Karpas-422 (cell line): ENCODE measurements at regions not wholly inside any gene's neighbourhood (a gene's known extent, or its start where the extent isn't known, plus 50 kb on each side); places are given as distances from the start of the nearest gene placed in this dataset.

ENCODE experiments used
- DNase-seq: peaks from one replicate; pipeline ENCODE4 v3.0.0-alpha.2; 2015
- H2AFZ ChIP-seq: fragments of 200-600 bp; sonication (generic); 2 replicates; pipeline ENCODE4 v1.6.1; 2014; ENCODE audit warnings: antibody characterized with exemption, low read length, mixed read lengths
- H3K27ac ChIP-seq: fragments of 200-600 bp; sonication (generic); 2 replicates; pipeline ENCODE4 v1.5.1; 2014; ENCODE audit warnings: mild to moderate bottlenecking, low read length, moderate library complexity
- H3K27me3 ChIP-seq: fragments of 200-600 bp; sonication (generic); 2 replicates; pipeline ENCODE4 v1.6.1; 2014; ENCODE audit warnings: low read length, mixed read lengths
- H3K36me3 ChIP-seq: fragments of 200-600 bp; sonication (generic); 2 replicates; pipeline ENCODE4 v1.6.1; 2014; ENCODE audit warnings: low read length, mixed read lengths; ENCODE audit not compliant: insufficient read depth
- H3K4me1 ChIP-seq: fragments of 200-600 bp; sonication (generic); 2 replicates; pipeline ENCODE4 v1.6.1; 2014; ENCODE audit warnings: mild to moderate bottlenecking, low read length, mixed read lengths
- H3K4me2 ChIP-seq: fragments of 200-600 bp; sonication (generic); 2 replicates; pipeline ENCODE4 v1.6.1; 2014; ENCODE audit warnings: low read length, low read depth, mild to moderate bottlenecking; ENCODE audit not compliant: poor library complexity, severe bottlenecking
- H3K4me3 ChIP-seq: fragments of 200-600 bp; sonication (generic); 2 replicates; pipeline ENCODE4 v1.5.1; 2014; ENCODE audit warnings: mild to moderate bottlenecking, antibody characterized with exemption, low read length, mixed read lengths
- H3K79me2 ChIP-seq: fragments of 200-600 bp; sonication (generic); 2 replicates; pipeline ENCODE4 v1.6.1; 2014; ENCODE audit warnings: mild to moderate bottlenecking, low read length, mixed read lengths
- H3K9ac ChIP-seq: fragments of 200-600 bp; sonication (generic); 2 replicates; pipeline ENCODE4 v1.6.0; 2014; ENCODE audit warnings: low read length
- H3K9me2 ChIP-seq: fragments of 200-600 bp; sonication (generic), shearing (Covaris generic); replicated peaks from 2 replicates; pipeline ENCODE4 v1.6.0; 2014; ENCODE audit warnings: mild to moderate bottlenecking, low read length, moderate library complexity; ENCODE audit not compliant: insufficient read depth
- H3K9me3 ChIP-seq: fragments of 300-700, 200-600 bp; sonication (generic); 2 replicates; pipeline ENCODE4 v1.6.1; 2014; ENCODE audit warnings: low read length, mixed read lengths
- H4K20me1 ChIP-seq: fragments of 200-600 bp; sonication (generic); 2 replicates; pipeline ENCODE4 v1.6.1; 2014; ENCODE audit warnings: mild to moderate bottlenecking, antibody characterized with exemption, low read length, low read depth; ENCODE audit not compliant: insufficient read depth

DNA sequence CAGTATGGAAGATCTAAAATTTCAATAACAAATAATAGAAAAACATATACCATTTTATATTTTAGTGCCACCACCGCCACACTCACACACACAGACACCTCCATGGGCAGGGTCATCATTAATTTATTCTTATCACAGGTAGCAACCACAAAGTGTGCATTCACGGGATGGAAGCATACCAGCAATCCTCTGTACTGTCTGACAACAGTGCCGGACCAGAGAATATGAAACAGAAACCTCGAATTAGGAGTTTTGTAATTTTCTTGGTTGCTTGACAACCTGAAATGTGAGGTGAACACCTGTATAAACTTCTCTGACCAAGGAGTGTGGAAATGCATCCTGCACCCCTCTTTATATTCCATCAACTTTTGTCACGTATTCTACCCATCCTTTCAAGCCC, 213.9 kb upstream of the KCNIP4 start:
- Histone ChIP-seq H2AFZ (no peak overlapping the region), H3K9me3 (peaks cover 18% of the 10 kb centered on the region), H4K20me1 (no peaks in the 10 kb centered on the region), H3K4me3 (no peak overlapping the region), H3K9ac (no peak overlapping the region), H3K4me2 (no peak overlapping the region), H3K36me3 (no peaks in the 10 kb centered on the region), H3K27me3 (no peaks in the 10 kb centered on the region), H3K4me1 (no peaks in the 10 kb centered on the region), H3K27ac (no peak overlapping the region), H3K9me2 (no peaks in the 10 kb centered on the region), H3K79me2 (no peaks in the 10 kb centered on the region)
- DNase-seq, result no peak

DNA sequence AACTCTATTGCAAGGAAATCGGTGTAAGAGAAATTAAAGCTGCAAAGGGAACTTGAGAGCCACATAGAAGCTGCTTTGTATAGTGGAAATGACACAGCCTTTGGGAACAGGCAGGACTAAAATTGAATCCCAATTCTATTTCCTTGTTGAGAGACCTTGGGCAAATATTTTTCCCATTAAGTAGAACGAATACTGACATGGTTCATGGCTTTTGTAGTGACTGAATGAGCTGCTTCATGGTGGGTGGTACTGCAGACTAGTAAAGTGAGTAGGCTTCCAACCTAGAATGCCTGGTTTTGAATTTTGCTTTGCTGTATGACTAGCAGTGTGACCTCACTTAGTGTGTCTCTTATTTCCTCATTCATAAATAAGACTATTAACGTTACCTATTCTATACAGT, 182.2 kb upstream of the KCNIP4 start:
- Histone ChIP-seq H3K4me1 (no peaks in the 10 kb centered on the region), H2AFZ (no peak overlapping the region), H3K9me3 (peaks cover 10% of the 10 kb centered on the region), H3K27me3 (no peaks in the 10 kb centered on the region), H3K4me3 (no peak overlapping the region), H3K27ac (no peak overlapping the region), H3K4me2 (no peak overlapping the region), H3K36me3 (no peaks in the 10 kb centered on the region), H3K9ac (no peak overlapping the region), H3K79me2 (no peaks in the 10 kb centered on the region), H4K20me1 (no peaks in the 10 kb centered on the region), H3K9me2 (no peaks in the 10 kb centered on the region)
- no peak for DNase-seq

DNA sequence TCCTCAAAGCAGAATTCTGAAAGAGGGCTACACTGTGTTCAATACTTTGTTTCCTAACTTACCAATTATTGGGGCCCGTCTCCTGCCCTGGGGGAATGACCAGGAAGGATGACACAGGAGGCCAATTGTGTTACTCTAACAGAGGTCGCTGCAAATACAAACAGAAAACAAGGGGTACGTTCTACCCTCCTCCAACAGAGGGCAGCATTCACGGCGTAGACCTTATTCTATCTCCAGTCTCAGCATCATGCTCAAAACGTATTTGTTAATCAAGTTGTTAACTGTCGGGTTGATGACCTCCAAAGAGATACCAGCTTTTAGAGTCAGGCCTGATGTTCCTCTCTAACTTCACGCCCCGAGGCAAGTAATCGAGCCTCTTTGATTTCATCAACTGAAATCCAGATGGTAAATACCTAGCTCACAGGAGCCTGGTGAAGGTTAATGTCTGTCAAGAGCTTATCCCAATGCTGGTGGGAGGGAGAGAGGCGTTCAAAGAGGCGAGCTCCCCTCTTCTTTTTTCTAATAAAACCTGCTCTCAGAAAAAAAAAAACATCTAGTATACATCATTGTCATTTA, 181.0 kb upstream of the KCNIP4 start:
- no peaks in the 10 kb centered on the region for H3K9me2 ChIP-seq
- no peak overlapping the region for H3K4me3 ChIP-seq
- peaks cover 9% of the 10 kb centered on the region for H3K9me3 ChIP-seq
- no peaks in the 10 kb centered on the region for H3K79me2 ChIP-seq
- DNase-seq, result peak; percentile 70
- H3K4me1 ChIP-seq, result no peaks in the 10 kb centered on the region
- no peak overlapping the region for H2AFZ ChIP-seq
- no peaks in the 10 kb centered on the region for H3K27me3 ChIP-seq
- no peak overlapping the region for H3K27ac ChIP-seq
- H3K4me2 ChIP-seq, result no peak overlapping the region
- H4K20me1 ChIP-seq, result no peaks in the 10 kb centered on the region
- H3K36me3 ChIP-seq, result no peaks in the 10 kb centered on the region
- no peak overlapping the region for H3K9ac ChIP-seq

DNA sequence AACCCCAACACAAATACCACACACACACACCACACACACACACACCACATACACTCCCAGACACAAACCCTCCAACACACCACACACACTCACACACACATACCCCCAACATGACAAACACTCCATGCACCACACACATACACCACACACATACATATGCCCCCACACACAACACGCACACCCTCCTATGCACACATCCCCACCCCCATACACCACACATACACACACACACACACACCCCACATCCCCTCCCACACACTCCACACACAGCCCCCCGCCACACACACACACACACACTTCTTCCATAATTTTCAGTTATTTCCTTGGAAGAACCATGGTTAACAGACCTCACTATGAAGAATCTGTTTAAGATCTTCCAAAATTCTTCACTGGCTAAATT, 173.5 kb upstream of the KCNIP4 start:
- H3K9me2 ChIP-seq, result no peaks in the 10 kb centered on the region
- H3K9ac ChIP-seq, result no peak overlapping the region
- no peaks in the 10 kb centered on the region for H3K27me3 ChIP-seq
- peaks cover 15% of the 10 kb centered on the region for H3K9me3 ChIP-seq
- no peak for DNase-seq
- H3K4me3 ChIP-seq, result no peak overlapping the region
- H3K27ac ChIP-seq, result no peak overlapping the region
- H3K79me2 ChIP-seq, result no peaks in the 10 kb centered on the region
- H3K4me2 ChIP-seq, result no peak overlapping the region
- H4K20me1 ChIP-seq, result no peaks in the 10 kb centered on the region
- no peaks in the 10 kb centered on the region for H3K4me1 ChIP-seq
- H3K36me3 ChIP-seq, result no peaks in the 10 kb centered on the region
- no peak overlapping the region for H2AFZ ChIP-seq

DNA sequence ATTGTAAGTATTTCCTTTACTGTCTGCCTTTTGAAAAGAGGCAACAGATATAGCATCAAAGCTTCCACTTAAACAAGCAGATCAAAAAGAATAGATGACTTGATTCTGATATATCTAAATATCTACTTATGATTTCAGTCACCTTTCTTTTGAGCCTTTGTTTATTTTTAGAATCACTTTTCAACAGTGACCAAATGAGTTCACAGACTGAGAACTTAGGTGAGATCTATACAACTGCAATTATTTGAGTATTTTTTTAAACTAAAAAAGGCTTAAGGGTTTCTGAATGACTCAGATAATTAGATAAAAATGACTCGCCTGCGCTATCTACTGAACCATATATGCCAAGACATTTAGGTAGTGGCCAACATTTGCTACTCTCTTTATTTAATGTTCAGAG, 166.7 kb upstream of the KCNIP4 start:
- Histone ChIP-seq H3K36me3 (no peaks in the 10 kb centered on the region), H3K9me2 (no peaks in the 10 kb centered on the region), H3K27ac (no peak overlapping the region), H3K4me2 (no peak overlapping the region), H3K9ac (no peak overlapping the region), H3K79me2 (no peaks in the 10 kb centered on the region), H4K20me1 (no peaks in the 10 kb centered on the region), H3K4me1 (no peaks in the 10 kb centered on the region), H3K9me3 (peaks cover 23% of the 10 kb centered on the region; the same call in 1 of the 2 replicates), H2AFZ (no peak overlapping the region), H3K27me3 (no peaks in the 10 kb centered on the region), H3K4me3 (no peak overlapping the region)
- DNase-seq, result no peak

DNA sequence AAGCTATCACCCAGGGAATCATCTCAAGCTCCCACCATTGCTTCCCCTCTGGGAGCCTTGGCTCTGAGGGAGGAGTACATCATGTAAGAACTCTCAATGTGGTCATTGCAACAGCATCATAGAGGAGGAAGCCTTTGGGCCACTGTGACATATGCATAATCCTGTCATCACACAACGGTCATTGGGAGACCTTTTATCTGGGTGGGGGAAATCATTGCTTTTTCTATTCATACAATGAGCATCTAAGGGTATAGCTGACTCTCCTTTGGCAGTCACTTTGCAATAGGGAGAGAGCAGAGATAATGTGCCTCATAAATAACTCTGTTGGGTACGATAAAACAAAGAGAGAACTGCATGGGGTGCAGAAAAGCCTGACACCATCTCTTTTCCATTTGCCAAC, 155.2 kb upstream of the KCNIP4 start:
- Histone ChIP-seq H3K4me2 (no peak overlapping the region), H4K20me1 (no peaks in the 10 kb centered on the region), H3K79me2 (no peaks in the 10 kb centered on the region), H3K36me3 (no peaks in the 10 kb centered on the region), H3K9me3 (peaks cover 28% of the 10 kb centered on the region), H3K4me3 (no peak overlapping the region), H3K27me3 (no peaks in the 10 kb centered on the region), H3K4me1 (no peaks in the 10 kb centered on the region), H3K9ac (no peak overlapping the region), H3K9me2 (no peaks in the 10 kb centered on the region), H3K27ac (no peak overlapping the region), H2AFZ (no peak overlapping the region)
- no peak for DNase-seq

DNA sequence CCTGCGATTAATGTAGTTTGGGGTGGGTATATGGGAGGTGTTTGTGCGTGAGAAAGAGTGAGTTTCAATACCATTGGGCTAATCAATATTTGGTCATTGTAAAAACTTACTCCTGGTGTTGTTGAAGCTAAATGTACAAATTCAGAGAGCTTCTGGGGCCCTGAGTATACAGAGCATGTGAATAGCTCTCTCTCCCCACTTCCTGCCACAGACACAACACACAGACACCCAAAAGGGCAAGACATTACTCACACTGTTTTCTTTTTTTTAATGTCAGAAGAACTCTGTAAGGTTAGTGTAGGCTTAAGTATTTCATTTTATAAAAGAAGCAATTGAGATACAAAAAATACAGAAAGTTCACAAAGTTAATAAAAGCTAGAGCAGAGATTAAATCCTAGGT, 151.3 kb upstream of the KCNIP4 start:
- no peak overlapping the region for H3K4me3 ChIP-seq
- H3K9me2 ChIP-seq, result no peaks in the 10 kb centered on the region
- H2AFZ ChIP-seq, result no peak overlapping the region
- H3K9ac ChIP-seq, result no peak overlapping the region
- H3K79me2 ChIP-seq, result no peaks in the 10 kb centered on the region
- peaks cover 36% of the 10 kb centered on the region for H3K9me3 ChIP-seq
- H3K36me3 ChIP-seq, result no peaks in the 10 kb centered on the region
- no peaks in the 10 kb centered on the region for H3K27me3 ChIP-seq
- no peak for DNase-seq
- H3K4me1 ChIP-seq, result no peaks in the 10 kb centered on the region
- H3K4me2 ChIP-seq, result no peak overlapping the region
- no peak overlapping the region for H3K27ac ChIP-seq
- H4K20me1 ChIP-seq, result no peaks in the 10 kb centered on the region

DNA sequence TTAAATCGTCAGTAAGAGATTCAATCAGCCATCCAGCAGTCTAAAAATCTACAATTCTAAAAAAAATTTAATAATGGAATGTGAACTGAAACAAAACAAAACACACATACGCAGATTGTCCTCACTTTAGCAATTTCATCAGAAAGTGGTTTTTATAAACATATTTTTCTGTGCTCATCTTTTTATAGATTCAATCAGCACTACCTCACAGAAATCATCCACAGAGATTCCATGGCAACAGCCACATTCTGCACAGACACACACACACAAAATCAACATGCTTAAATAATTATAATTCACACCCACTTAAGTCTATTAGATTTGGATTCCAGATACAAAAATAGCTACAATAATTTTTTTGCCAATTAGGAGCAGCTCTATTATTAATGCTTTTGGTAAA, 149.0 kb upstream of the KCNIP4 start:
- no peak overlapping the region for H2AFZ ChIP-seq
- no peak overlapping the region for H3K9ac ChIP-seq
- no peaks in the 10 kb centered on the region for H3K4me1 ChIP-seq
- no peaks in the 10 kb centered on the region for H4K20me1 ChIP-seq
- peaks cover 45% of the 10 kb centered on the region for H3K9me3 ChIP-seq
- no peak for DNase-seq
- H3K36me3 ChIP-seq, result no peaks in the 10 kb centered on the region
- H3K79me2 ChIP-seq, result no peaks in the 10 kb centered on the region
- H3K27me3 ChIP-seq, result no peaks in the 10 kb centered on the region
- no peak overlapping the region for H3K4me3 ChIP-seq
- no peaks in the 10 kb centered on the region for H3K9me2 ChIP-seq
- H3K27ac ChIP-seq, result no peak overlapping the region
- no peak overlapping the region for H3K4me2 ChIP-seq

DNA sequence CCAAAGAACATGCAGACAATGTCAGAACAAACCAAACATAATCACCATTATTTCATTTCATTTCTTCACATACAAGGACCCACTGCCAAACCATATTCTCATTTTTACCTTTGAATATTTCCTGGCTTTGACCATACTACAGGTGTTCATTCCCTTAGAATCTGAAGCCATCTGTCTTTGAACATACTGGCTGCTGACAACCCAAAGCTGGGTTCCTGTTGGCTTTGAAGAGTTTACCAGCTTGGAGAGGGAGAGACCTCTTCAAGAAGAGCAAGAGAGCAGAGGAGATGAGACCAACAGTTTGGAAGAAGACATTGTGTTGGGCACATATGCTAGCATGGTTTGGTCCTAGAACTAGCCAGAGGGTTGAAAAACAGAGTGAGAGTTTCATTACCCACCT, 145.6 kb upstream of the KCNIP4 start:
- Histone ChIP-seq H3K9me2 (no peaks in the 10 kb centered on the region), H3K4me2 (no peak overlapping the region), H3K27ac (no peak overlapping the region), H3K4me1 (no peaks in the 10 kb centered on the region), H3K79me2 (no peaks in the 10 kb centered on the region), H3K27me3 (no peaks in the 10 kb centered on the region), H3K36me3 (no peaks in the 10 kb centered on the region), H2AFZ (no peak overlapping the region), H4K20me1 (no peaks in the 10 kb centered on the region), H3K4me3 (no peak overlapping the region), H3K9me3 (peaks cover 44% of the 10 kb centered on the region), H3K9ac (no peak overlapping the region)
- no peak for DNase-seq
